MCF 10A (cell line): ENCODE measurements at regions not wholly inside any gene's neighbourhood (a gene's known extent, or its start where the extent isn't known, plus 50 kb on each side); places are given as distances from the start of the nearest gene placed in this dataset.
"Not testable (repeated sequence)": the region's sequence is repeated elsewhere in the genome, so short reads cannot be mapped to it uniquely, and the experiment has no call there.

Experiments
- BruUV-seq: library from RNA; stranded (reverse); fragments of 400-500 nt; replicated peaks from 2 replicates; lab custom pipeline; 2021; lab: Mats Ljungman, UMichigan
- CTCF ChIA-PET: fragments of 300-600 bp; sonication (Branson Sonifier 250); formaldehyde crosslinking; extraction: SDS; loops from one replicate; lab custom pipeline; 2021; ENCODE audit warnings: antibody characterized with exemption, inconsistent platforms; lab: Yijun Ruan, JAX
- POLR2A ChIA-PET: fragments of 300-600, 350-650 bp; sonication (Branson Sonifier 250); formaldehyde crosslinking; extraction: SDS; loops from one replicate; lab custom pipeline; 2020; ENCODE audit warnings: antibody characterized with exemption, inconsistent platforms; lab: Yijun Ruan, JAX
- DNase-seq: peaks from one replicate; pipeline ENCODE4 v3.0.0-alpha.2; 2018; ENCODE audit not compliant: unreplicated experiment
- H3K27ac Mint-ChIP-seq: one replicate; pipeline ENCODE4 v1.8.0; 2022; ENCODE audit warnings: mild to moderate bottlenecking, low read depth, mixed read lengths; ENCODE audit not compliant: unreplicated experiment
- H3K27me3 Mint-ChIP-seq: one replicate; pipeline ENCODE4 v1.8.0; 2022; ENCODE audit warnings: mixed read lengths; ENCODE audit not compliant: insufficient read depth, unreplicated experiment
- H3K36me3 Mint-ChIP-seq: one replicate; pipeline ENCODE4 v1.8.0; 2022; ENCODE audit warnings: mild to moderate bottlenecking, moderate library complexity, mixed read lengths; ENCODE audit not compliant: insufficient read depth, unreplicated experiment
- H3K4me1 Mint-ChIP-seq: one replicate; pipeline ENCODE4 v1.8.0; 2022; ENCODE audit warnings: mixed read lengths; ENCODE audit not compliant: insufficient read depth, unreplicated experiment
- H3K4me3 Mint-ChIP-seq: one replicate; pipeline ENCODE4 v1.8.0; 2022; ENCODE audit warnings: mild to moderate bottlenecking, moderate library complexity, mixed read lengths; ENCODE audit not compliant: unreplicated experiment
- H3K9me3 Mint-ChIP-seq: one replicate; pipeline ENCODE4 v1.8.0; 2022; ENCODE audit warnings: mixed read lengths; ENCODE audit not compliant: unreplicated experiment
- intact Hi-C: fragments of 100-400 bp; cut with micrococcal nuclease; formaldehyde crosslinking; loops from 2 replicates; pipeline ENCODE4 v1.14.1; 2022
- TF ChIP-seq, protein P1 (sequence below): fragments of 200-600 bp; IDR thresholded peaks from one replicate; pipeline ENCODE4 v1.8.0; 2022; ENCODE audit warnings: antibody characterized with exemption, mild to moderate bottlenecking; ENCODE audit not compliant: unreplicated experiment

DNA sequence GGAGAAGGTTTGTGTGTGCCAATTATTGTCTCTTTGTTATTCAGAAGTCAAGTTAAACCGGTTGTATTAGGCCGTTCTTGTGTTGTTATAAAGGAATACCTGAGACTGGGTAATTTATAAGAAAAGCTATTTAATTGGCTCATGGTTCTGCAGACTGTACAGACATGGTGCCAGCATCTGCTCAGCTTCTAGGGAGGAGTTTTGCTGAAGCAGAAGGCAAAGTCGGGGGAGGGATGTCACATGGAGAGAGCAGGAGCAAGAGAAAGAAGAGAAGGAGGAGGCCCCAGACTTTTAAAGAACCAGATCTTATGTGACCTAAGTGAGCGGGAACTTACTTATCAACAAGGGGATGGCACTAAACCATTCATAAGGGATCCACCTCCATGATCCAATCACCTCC lies 349.3 kb upstream of the PCDH18 start:
- H3K4me1 Mint-ChIP-seq = no peaks in the 10 kb centered on the region
- H3K27ac Mint-ChIP-seq = no peak overlapping the region
- H3K27me3 Mint-ChIP-seq = no peaks in the 10 kb centered on the region
- DNase-seq = no peak
- no TSS peak for BruUV-seq
- CTCF ChIA-PET = interaction anchor here (0.6 kb wide), 1 partner anchor 348 kb away, joined by 4 read pairs; no protein-coding TSS in a partner anchor
- no peaks in the 10 kb centered on the region for H3K36me3 Mint-ChIP-seq
- no peak overlapping the region for H3K4me3 Mint-ChIP-seq
- POLR2A ChIA-PET = interaction anchor here (0.7 kb wide), 1 partner anchor 60 kb away, joined by 3 read pairs; no protein-coding TSS in a partner anchor
- intact Hi-C loops = no loop called here
- TF ChIP-seq, protein P1, sequence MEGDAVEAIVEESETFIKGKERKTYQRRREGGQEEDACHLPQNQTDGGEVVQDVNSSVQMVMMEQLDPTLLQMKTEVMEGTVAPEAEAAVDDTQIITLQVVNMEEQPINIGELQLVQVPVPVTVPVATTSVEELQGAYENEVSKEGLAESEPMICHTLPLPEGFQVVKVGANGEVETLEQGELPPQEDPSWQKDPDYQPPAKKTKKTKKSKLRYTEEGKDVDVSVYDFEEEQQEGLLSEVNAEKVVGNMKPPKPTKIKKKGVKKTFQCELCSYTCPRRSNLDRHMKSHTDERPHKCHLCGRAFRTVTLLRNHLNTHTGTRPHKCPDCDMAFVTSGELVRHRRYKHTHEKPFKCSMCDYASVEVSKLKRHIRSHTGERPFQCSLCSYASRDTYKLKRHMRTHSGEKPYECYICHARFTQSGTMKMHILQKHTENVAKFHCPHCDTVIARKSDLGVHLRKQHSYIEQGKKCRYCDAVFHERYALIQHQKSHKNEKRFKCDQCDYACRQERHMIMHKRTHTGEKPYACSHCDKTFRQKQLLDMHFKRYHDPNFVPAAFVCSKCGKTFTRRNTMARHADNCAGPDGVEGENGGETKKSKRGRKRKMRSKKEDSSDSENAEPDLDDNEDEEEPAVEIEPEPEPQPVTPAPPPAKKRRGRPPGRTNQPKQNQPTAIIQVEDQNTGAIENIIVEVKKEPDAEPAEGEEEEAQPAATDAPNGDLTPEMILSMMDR = no peak
- peaks cover 8% of the 10 kb centered on the region for H3K9me3 Mint-ChIP-seq

DNA sequence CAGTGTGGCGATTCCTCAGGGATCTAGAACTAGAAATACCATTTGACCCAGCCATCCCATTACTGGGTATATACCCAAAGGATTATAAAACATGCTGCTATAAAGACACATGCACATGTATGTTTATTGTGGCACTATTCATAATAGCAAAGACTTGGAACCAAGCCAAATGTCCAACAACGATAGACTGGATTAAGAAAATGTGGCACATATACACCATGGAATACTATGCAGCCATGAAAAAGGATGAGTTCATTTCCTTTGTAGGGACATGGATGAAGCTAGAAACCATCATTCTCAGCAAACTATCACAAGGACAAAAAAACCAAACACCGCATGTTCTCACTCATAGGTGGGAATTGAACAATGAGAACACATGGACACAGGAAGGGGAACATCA lies 335.8 kb upstream of the PCDH18 start:
- CTCF ChIA-PET, H3K36me3 Mint-ChIP-seq, DNase-seq, POLR2A ChIA-PET, intact Hi-C loops, H3K9me3 Mint-ChIP-seq, H3K4me3 Mint-ChIP-seq, H3K4me1 Mint-ChIP-seq, BruUV-seq, H3K27ac Mint-ChIP-seq, H3K27me3 Mint-ChIP-seq: not testable (repeated sequence)

DNA sequence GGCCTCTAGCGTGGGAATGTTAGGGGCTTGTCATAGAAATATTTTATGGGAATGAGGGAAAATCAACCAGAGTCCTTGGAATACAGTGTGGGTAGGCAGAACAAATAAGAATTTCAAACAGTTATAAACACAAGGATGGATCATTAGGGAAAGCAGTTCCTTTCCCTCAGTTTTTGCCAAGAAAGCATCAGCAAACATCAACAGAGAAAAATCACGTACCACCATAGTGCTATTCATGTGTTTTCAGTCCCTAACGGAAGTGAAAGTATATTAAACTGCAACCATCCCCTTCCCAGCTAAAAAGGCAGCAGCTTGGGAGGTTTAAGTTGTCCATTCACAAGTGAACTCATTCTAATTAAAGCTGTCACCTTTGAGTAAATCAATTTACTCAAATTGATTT lies 334.4 kb upstream of the PCDH18 start:
- H3K4me1 Mint-ChIP-seq = no peaks in the 10 kb centered on the region
- TF ChIP-seq, protein P1 = no peak
- ChIA-PET POLR2A (interaction anchor here (0.6 kb wide), 1 partner anchor 176 kb away, joined by 3 read pairs; no protein-coding TSS in a partner anchor), CTCF (interaction anchor here (0.7 kb wide), 3 partner anchors 77 to 1831 kb away, joined by 3 read pairs; no protein-coding TSS in a partner anchor)
- no peak overlapping the region for H3K4me3 Mint-ChIP-seq
- H3K36me3 Mint-ChIP-seq = no peaks in the 10 kb centered on the region
- no peak overlapping the region for H3K27ac Mint-ChIP-seq
- no TSS peak for BruUV-seq
- intact Hi-C loops = no loop called here
- H3K9me3 Mint-ChIP-seq = no peaks in the 10 kb centered on the region
- H3K27me3 Mint-ChIP-seq = no peaks in the 10 kb centered on the region
- DNase-seq = no peak

DNA sequence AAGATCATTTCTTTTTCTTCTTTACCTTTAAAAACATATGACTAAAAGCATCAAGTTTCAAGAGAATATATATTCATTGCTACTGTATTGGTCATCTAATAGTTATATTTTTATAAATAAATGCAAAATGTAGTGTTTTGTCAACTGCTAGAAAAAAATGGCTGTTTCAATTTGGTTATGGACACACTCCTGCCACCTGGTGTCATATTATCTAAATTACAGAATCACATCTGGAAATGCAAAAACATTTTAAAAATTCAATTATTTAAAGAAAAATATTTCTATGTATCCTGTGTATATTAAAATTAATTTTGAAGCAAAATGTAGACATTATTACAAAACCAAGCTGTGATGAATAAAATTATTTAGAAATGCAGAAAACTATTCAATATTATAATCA lies 329.4 kb upstream of the PCDH18 start:
- BruUV-seq = no TSS peak
- ChIA-PET POLR2A (no interaction called here), CTCF (interaction anchor here (0.5 to 1.1 kb wide), 4 partner anchors 9 to 113 kb away, joined by 3 to 7 read pairs (median 3); no protein-coding TSS in a partner anchor)
- intact Hi-C loops = loop anchor here (1.0 to 5.0 kb wide), 3 partner anchors 231 to 737 kb away; no protein-coding TSS in a partner anchor
- H3K27ac Mint-ChIP-seq = no peak overlapping the region
- no peaks in the 10 kb centered on the region for H3K36me3 Mint-ChIP-seq
- TF ChIP-seq, protein P1 = peak; percentile 47
- no peaks in the 10 kb centered on the region for H3K9me3 Mint-ChIP-seq
- H3K27me3 Mint-ChIP-seq = no peaks in the 10 kb centered on the region
- H3K4me1 Mint-ChIP-seq = no peaks in the 10 kb centered on the region
- H3K4me3 Mint-ChIP-seq = no peak overlapping the region
- peak; percentile 22 for DNase-seq
